ENCODE measurements at regions not wholly inside any gene's neighbourhood (a gene's known extent, or its start where the extent isn't known, plus 50 kb on each side); places are given as distances from the start of the nearest gene placed in this dataset.

DNA sequence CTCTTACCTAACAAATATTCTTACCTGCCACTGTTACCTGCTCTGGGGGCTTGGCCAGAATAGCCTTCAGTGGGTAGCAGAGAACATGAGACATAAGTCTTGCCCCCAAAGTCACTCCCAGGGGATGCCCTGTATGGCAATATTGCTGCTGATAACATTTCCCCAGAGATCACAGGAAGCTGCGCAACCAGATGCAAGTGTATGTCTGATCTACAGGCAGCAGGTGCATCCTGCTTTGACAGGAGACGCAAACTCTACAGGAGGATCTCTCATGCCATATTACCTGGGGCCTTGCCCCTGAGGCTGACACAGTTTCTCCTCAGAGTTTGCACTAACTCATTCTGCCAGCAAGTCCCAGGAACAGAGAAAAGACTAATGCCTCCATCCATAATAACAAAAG is 174.4 kb upstream of the LPP start:
- Histone ChIP-seq H3K9ac (ENCODE audit: extremely low read depth, insufficient read length, low read length) (no peak overlapping the region), H4K91ac (ENCODE audit: insufficient read length, low read depth, low read length) (no peak overlapping the region), H2BK12ac (ENCODE audit: insufficient read length, low read depth, low read length) (no peak overlapping the region), H3K56ac (ENCODE audit: insufficient read length, low read depth, low read length) (no peak overlapping the region), H3K27ac (ENCODE audit: insufficient read length, low read depth, low read length) (no peak overlapping the region), H3K27me3 (ENCODE audit: insufficient read depth, low read length) (no peaks in the 10 kb centered on the region), H3T11ph (ENCODE audit: low read length) (no peak overlapping the region), H3K18ac (ENCODE audit: insufficient read length, low read depth, low read length) (no peak overlapping the region), H3K23ac (ENCODE audit: insufficient read length, low read depth, low read length) (no peak overlapping the region), H3K23me2 (ENCODE audit: insufficient read length, low read depth, low read length, poor library complexity, severe bottlenecking) (no peaks in the 10 kb centered on the region), H3K4ac (ENCODE audit: low read depth, low read length) (no peak overlapping the region), H2BK15ac (ENCODE audit: low read depth, low read length) (no peak overlapping the region), H3K4me2 (ENCODE audit: insufficient read depth, insufficient read length, low read length) (no peak overlapping the region), H2BK120ac (ENCODE audit: low read depth, low read length, poor library complexity, severe bottlenecking) (no peak overlapping the region), H2AK5ac (ENCODE audit: insufficient read length, low read length) (no peak overlapping the region), H3K79me1 (ENCODE audit: insufficient read depth, low read depth, low read length, poor library complexity, severe bottlenecking) (no peaks in the 10 kb centered on the region), H2AFZ (ENCODE audit: low read length) (no peak overlapping the region), H3K79me2 (ENCODE audit: insufficient read depth, low read length) (no peaks in the 10 kb centered on the region), H4K20me1 (ENCODE audit: control insufficient read depth, insufficient read depth, insufficient read length) (no peaks in the 10 kb centered on the region), H3K14ac (ENCODE audit: insufficient read depth, low read length) (no peak overlapping the region), H3K4me1 (ENCODE audit: insufficient read depth, low read length) (0 out of 2 replicates have a peak, but pooled peaks cover 2% of the 10 kb centered on the region), H3K9me3 (ENCODE audit: control insufficient read depth, low read depth, low read length) (no peaks in the 10 kb centered on the region), H4K8ac (replicated peaks; ENCODE audit: insufficient read length, low read depth, low read length) (no peak overlapping the region), H4K5ac (ENCODE audit: insufficient read length, low read depth, low read length) (no peak overlapping the region), H2BK5ac (ENCODE audit: insufficient read length, low read length) (no peak overlapping the region), H2BK20ac (ENCODE audit: low read depth, low read length, poor library complexity, severe bottlenecking) (no peak overlapping the region)
- Mint-ChIP-seq H3K4me1 (no peaks in the 10 kb centered on the region), H3K36me3 (ENCODE audit: insufficient read depth in 1 of 3, low read depth in 3 of 3) (peaks cover 3 to 10% (median 4%) of the 10 kb centered on the region in 3 experiments; a peak in 5 of 7 replicates), H3K27ac (no peak overlapping the region; a peak in 1 of 7 replicates), H3K4me3 (no peak overlapping the region), H3K27me3 (ENCODE audit: low read depth) (no peaks in the 10 kb centered on the region), H3K9me3 (peaks cover 5% of the 10 kb centered on the region in 2 experiments)
- TF ChIP-seq CTCF (conservative IDR thresholded peaks at IDR 0.05): no peak
- no CpG with 5 or more reads among the region's 2 CpGs for WGBS (ENCODE audit: extremely low coverage, insufficient read length, low lambda C conversion rate)
- no peak for DNase-seq

Measured in H9 (cell line).